ENCODE measurements at regions not wholly inside any gene's neighbourhood (a gene's known extent, or its start where the extent isn't known, plus 50 kb on each side); places are given as distances from the start of the nearest gene placed in this dataset.

- TF ChIP-seq CTCF (IDR thresholded peaks at IDR 0.05): no peak
- no peak for TF ChIP-seq POLR2A (IDR thresholded peaks at IDR 0.05)
Observed at GRCh38 chr5:98581112-98581997, 192.1 kb upstream of the RGMB start.
